HCT116 (cell line): ENCODE measurements at regions not wholly inside any gene's neighbourhood (a gene's known extent, or its start where the extent isn't known, plus 50 kb on each side); places are given as distances from the start of the nearest gene placed in this dataset.

Source experiments
- ATAC-seq: fragments of 200-7000 bp; cut with Tn5 transposase; 2 replicates; pipeline ENCODE4 v1.9.1; 2020; ENCODE audit warnings: mild to moderate bottlenecking, moderate library complexity
- BruUV-seq: library from RNA; stranded (reverse); fragments of 400-500 nt; replicated peaks from 2 replicates; lab custom pipeline; 2021; lab: Mats Ljungman, UMichigan
- CTCF ChIA-PET: fragments of 300-600 bp; sonication (Branson Sonifier 250); formaldehyde crosslinking; loops from one replicate; lab custom pipeline; 2021; ENCODE audit warnings: antibody characterized with exemption; lab: Charles Lee
- POLR2A ChIA-PET: fragments of 300-600, 350-600 bp; sonication (Branson Sonifier 250); formaldehyde crosslinking; loops from one replicate; lab custom pipeline; 2021; ENCODE audit warnings: antibody characterized with exemption; lab: Charles Lee
- RAD21 ChIA-PET, 2 experiments: fragments of 300-600 bp; sonication (Branson Sonifier 250); formaldehyde crosslinking; loops; one replicate each; lab custom pipeline; 2023; ENCODE audit warnings: low total read pairs in 2 of 2; ENCODE audit not compliant: uncharacterized antibody in 2 of 2, unreplicated experiment in 2 of 2, low non-redundant PET in 1 of 2; lab: Charles Lee
- DNase-seq: peaks from one replicate; pipeline ENCODE4 v3.0.0-alpha.2; 2010; ENCODE audit warnings: low read depth, low spot score
- H2AFZ ChIP-seq: fragments of 200-600 bp; shearing (Covaris generic), sonication (generic); 2 replicates; pipeline ENCODE4 v1.6.1; 2017; ENCODE audit warnings: low read depth, mixed run types, mixed read lengths, antibody characterized with exemption, low read length; ENCODE audit not compliant: poor library complexity, severe bottlenecking
- H3K27ac ChIP-seq: 2 replicates; pipeline ENCODE4 v1.5.1; 2012; ENCODE audit warnings: low read depth, low read length
- H3K27me3 ChIP-seq: fragments of 200-600 bp; sonication (generic); 2 replicates; pipeline ENCODE4 v1.6.1; 2016; ENCODE audit warnings: mixed run types, low read length, mixed read lengths; ENCODE audit not compliant: insufficient read depth
- H3K36me3 ChIP-seq, 2 experiments: fragments of 200-500 bp in 1 of 2; fragments of 200-600 bp in 1 of 2; sonication (Bioruptor generic) in 1 of 2; sonication (generic) in 1 of 2; 2 replicates each; pipeline versions ENCODE4 v1.5.1 to v1.6.1; 2014 to 2016; ENCODE audit warnings: low read length in 2 of 2, inconsistent platforms in 1 of 2, mixed read lengths in 1 of 2, mixed run types in 1 of 2; ENCODE audit not compliant: insufficient read depth in 2 of 2, control insufficient read depth in 1 of 2
- H3K4me1 ChIP-seq, 2 experiments: fragments of 200-600 bp in 1 of 2; sonication (generic) in 1 of 2; 2 replicates each; pipeline versions ENCODE4 v1.5.1 to v1.6.1; 2012 to 2017; ENCODE audit warnings: low read length in 2 of 2, inconsistent platforms in 1 of 2, mild to moderate bottlenecking in 1 of 2, mixed read lengths in 1 of 2, mixed run types in 1 of 2, moderate library complexity in 1 of 2; ENCODE audit not compliant: insufficient read depth in 2 of 2, control insufficient read depth in 1 of 2
- H3K4me2 ChIP-seq: fragments of 200-600 bp; sonication (generic); 2 replicates; pipeline ENCODE4 v1.6.1; 2017; ENCODE audit warnings: mixed run types, low read length, mixed read lengths
- H3K4me3 ChIP-seq, 2 experiments: fragments of 200-600 bp in 1 of 2; sonication (generic) in 1 of 2; replicated peaks in 1 of 2; 2 replicates each; pipeline ENCODE4 v1.5.1; 2011 to 2016; ENCODE audit warnings: low read length in 2 of 2, control low read depth in 1 of 2, low read depth in 1 of 2, mild to moderate bottlenecking in 1 of 2, mixed read lengths in 1 of 2, mixed run types in 1 of 2
- H3K79me2 ChIP-seq: fragments of 200-600 bp; sonication (generic); 2 replicates; pipeline ENCODE4 v1.6.1; 2017; ENCODE audit warnings: mild to moderate bottlenecking, mixed run types, low read length, moderate library complexity, mixed read lengths; ENCODE audit not compliant: insufficient read depth
- H3K9ac ChIP-seq: fragments of 200-600 bp; sonication (generic); 2 replicates; pipeline ENCODE4 v1.6.1; 2016; ENCODE audit warnings: low read length, mixed read lengths
- H3K9me2 ChIP-seq: fragments of 200-600 bp; sonication (generic), shearing (Covaris generic); 2 replicates; pipeline ENCODE4 v1.6.1; 2017; ENCODE audit warnings: mixed run types, mild to moderate bottlenecking, moderate library complexity; ENCODE audit not compliant: insufficient read depth
- H3K9me3 ChIP-seq, 2 experiments: fragments of 200-500 bp in 1 of 2; fragments of 200-600 bp in 1 of 2; sonication (Bioruptor generic) in 1 of 2; sonication (generic) in 1 of 2; 2 replicates each; pipeline ENCODE4 v1.6.1; 2014 to 2017; ENCODE audit warnings: low read length in 2 of 2, mixed read lengths in 2 of 2, inconsistent platforms in 1 of 2, low read depth in 1 of 2, mild to moderate bottlenecking in 1 of 2, mixed run types in 1 of 2, moderate library complexity in 1 of 2; ENCODE audit not compliant: control insufficient read depth in 1 of 2, insufficient read depth in 1 of 2
- H4K20me1 ChIP-seq: fragments of 200-600 bp; sonication (generic), shearing (Covaris generic); 2 replicates; pipeline ENCODE4 v1.6.1; 2017; ENCODE audit warnings: mixed run types, mild to moderate bottlenecking, moderate library complexity; ENCODE audit not compliant: insufficient read depth
- CBX3 ChIP-seq: IDR thresholded peaks from 2 replicates; pipeline ENCODE4 v1.6.1; 2012; ENCODE audit warnings: low read depth
- CEBPB ChIP-seq: IDR thresholded peaks from 2 replicates; pipeline ENCODE4 v1.6.1; 2012; ENCODE audit warnings: low read depth
- EGR1 ChIP-seq: IDR thresholded peaks from 2 replicates; pipeline ENCODE4 v1.6.1; 2012; ENCODE audit warnings: low read depth
- ELF1 ChIP-seq: IDR thresholded peaks from 2 replicates; pipeline ENCODE4 v1.6.1; 2012; ENCODE audit warnings: low read depth, borderline replicate concordance
- EZH2 ChIP-seq: fragments of 200-600 bp; sonication (generic); IDR thresholded peaks from 2 replicates; pipeline ENCODE4 v1.6.1; 2017; ENCODE audit warnings: antibody characterized with exemption, mixed run types
- EZH2phosphoT487 ChIP-seq: fragments of 200-600 bp; IDR thresholded peaks from 2 replicates; pipeline ENCODE4 v1.6.1; 2018; ENCODE audit warnings: antibody characterized with exemption, borderline replicate concordance
- FOSL1 ChIP-seq: IDR thresholded peaks from 2 replicates; pipeline ENCODE4 v1.6.1; 2012; ENCODE audit warnings: low read depth
- JUND ChIP-seq: IDR thresholded peaks from 2 replicates; pipeline ENCODE4 v1.6.1; 2012
- POLR2A ChIP-seq: IDR thresholded peaks from 2 replicates; pipeline ENCODE4 v1.7.0; 2011; ENCODE audit warnings: borderline replicate concordance; ENCODE audit not compliant: insufficient read depth, insufficient read length; ENCODE audit errors: extremely low read depth
- POLR2AphosphoS5 ChIP-seq: IDR thresholded peaks from 2 replicates; pipeline ENCODE4 v1.6.1; 2011; ENCODE audit warnings: mild to moderate bottlenecking, low read depth, low read length, moderate library complexity
- SRF ChIP-seq: IDR thresholded peaks from 2 replicates; pipeline ENCODE4 v1.6.1; 2012; ENCODE audit warnings: low read depth
- ZFX ChIP-seq: fragments of 450-650 bp; IDR thresholded peaks from 2 replicates; pipeline ENCODE4 v1.6.1; 2017
- ZNF274 ChIP-seq: fragments of 200-500 bp; sonication (Bioruptor generic); IDR thresholded peaks from 2 replicates; pipeline ENCODE4 v1.6.1; 2014; ENCODE audit warnings: mild to moderate bottlenecking, low read depth, low read length, inconsistent platforms
- intact Hi-C: fragments of 100-400 bp; cut with micrococcal nuclease; formaldehyde crosslinking; loops from 2 replicates; pipeline ENCODE4 v1.10.0; 2022
- TF ChIP-seq, protein P1 (sequence below), 3 experiments: fragments of 200-600 bp in 1 of 3; sonication (generic) in 1 of 3; IDR thresholded peaks in 2 of 3; conservative IDR thresholded peaks in 1 of 3; 2 replicates each; pipeline ENCODE4 v1.5.1; 2012 to 2017; ENCODE audit warnings: low read depth in 2 of 3, low read length in 2 of 3, antibody characterized with exemption in 1 of 3, borderline replicate concordance in 1 of 3, control low read depth in 1 of 3, mild to moderate bottlenecking in 1 of 3, mixed read lengths in 1 of 3, mixed run types in 1 of 3, moderate library complexity in 1 of 3; ENCODE audit not compliant: insufficient read depth in 1 of 3
- TF ChIP-seq, protein P2 (sequence below): IDR thresholded peaks from 2 replicates; pipeline ENCODE4 v1.6.1; 2011; ENCODE audit warnings: mild to moderate bottlenecking, low read length, moderate library complexity; ENCODE audit not compliant: insufficient replicate concordance; ENCODE audit errors: extremely low read depth
- TF ChIP-seq, protein P3 (sequence below): IDR thresholded peaks from 2 replicates; pipeline ENCODE4 v1.6.1; 2012

DNA sequence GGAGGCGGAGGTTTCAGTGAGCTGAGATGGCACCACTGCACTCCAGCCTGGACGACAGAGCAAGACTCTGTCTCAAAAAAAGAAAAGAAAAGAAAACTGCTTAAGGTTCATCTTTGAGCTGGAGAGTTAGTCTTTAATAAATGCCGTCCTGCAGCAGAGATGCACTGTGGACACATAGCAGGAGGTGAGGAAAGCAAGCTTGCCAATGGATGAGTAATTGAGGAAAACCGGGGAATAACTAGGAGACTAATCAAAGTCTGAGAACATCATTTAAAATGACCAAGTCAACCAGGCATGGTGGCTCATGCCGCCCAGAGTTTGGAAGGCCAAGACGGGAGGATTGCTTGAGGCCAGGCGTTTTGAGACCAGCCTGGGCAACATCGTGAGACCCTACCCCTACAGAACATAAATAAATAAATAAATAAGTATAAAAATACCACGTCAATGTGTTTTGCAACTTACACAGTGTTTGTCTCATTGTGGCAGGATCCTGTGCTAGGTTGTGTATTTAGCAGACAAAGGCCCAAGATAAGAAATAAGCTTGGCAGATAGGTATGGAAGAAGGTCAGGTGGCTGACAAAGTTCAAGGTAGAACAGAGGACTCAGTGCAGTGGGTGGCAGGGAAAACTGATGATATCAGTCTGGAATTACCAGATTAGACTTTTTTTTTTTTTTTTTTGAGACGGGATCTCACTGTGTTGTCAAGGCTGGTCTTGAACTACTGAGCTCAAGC, 115.7 kb upstream of the KMT2C start (continued):
- no peak for TF ChIP-seq EGR1
- TF ChIP-seq POLR2A, result no peak
- no peak for TF ChIP-seq CBX3
- TF ChIP-seq, protein P1, sequence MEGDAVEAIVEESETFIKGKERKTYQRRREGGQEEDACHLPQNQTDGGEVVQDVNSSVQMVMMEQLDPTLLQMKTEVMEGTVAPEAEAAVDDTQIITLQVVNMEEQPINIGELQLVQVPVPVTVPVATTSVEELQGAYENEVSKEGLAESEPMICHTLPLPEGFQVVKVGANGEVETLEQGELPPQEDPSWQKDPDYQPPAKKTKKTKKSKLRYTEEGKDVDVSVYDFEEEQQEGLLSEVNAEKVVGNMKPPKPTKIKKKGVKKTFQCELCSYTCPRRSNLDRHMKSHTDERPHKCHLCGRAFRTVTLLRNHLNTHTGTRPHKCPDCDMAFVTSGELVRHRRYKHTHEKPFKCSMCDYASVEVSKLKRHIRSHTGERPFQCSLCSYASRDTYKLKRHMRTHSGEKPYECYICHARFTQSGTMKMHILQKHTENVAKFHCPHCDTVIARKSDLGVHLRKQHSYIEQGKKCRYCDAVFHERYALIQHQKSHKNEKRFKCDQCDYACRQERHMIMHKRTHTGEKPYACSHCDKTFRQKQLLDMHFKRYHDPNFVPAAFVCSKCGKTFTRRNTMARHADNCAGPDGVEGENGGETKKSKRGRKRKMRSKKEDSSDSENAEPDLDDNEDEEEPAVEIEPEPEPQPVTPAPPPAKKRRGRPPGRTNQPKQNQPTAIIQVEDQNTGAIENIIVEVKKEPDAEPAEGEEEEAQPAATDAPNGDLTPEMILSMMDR (IDR thresholded peaks at IDR 0.05 in 2 of 3, conservative IDR thresholded peaks at IDR 0.05 in 1 of 3; ENCODE audit: borderline replicate concordance in 1 of 3, insufficient read depth in 1 of 3, low read depth in 2 of 3, low read length in 2 of 3), result no peak
- TF ChIP-seq EZH2, result no peak

DNA sequence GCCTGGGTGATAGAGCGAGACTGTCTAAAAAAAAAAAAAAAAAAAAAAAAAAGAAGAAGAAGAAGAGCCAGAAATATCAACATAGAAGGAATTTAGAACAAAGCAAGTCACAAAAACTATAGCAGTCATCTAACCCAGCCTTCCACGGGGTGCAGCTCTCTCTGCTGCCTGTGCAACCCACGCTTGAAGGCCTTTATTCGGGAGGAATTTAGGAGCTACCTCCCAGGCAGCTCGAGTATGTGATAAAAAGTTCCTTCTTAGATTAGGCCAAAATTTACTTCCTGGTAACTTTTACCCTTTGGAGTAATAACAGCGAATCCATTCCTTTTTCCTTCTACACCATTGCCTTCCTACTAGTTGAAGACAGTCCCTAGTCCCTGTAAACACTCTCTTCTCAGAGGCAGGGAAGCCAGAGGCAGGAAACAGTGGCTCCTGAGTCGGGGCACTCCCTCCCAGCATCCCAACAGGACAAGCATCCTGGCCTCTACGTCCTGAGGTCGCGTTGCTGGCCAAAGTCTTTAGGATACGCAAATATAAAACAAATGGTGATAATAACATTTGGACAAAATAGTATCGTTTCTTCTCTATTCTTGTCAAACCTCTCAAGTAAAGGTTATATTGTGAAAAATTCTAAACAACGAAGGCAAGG, 109.3 kb upstream of the KMT2C start:
- H3K4me2 ChIP-seq, result no peak overlapping the region
- ChIA-PET POLR2A (no interaction called here), RAD21 (no interaction called here), CTCF (no interaction called here)
- no peaks in the 10 kb centered on the region for H3K79me2 ChIP-seq
- ATAC-seq, result no peak
- no peak overlapping the region for H3K9ac ChIP-seq
- H3K4me1 ChIP-seq, result no peaks in the 10 kb centered on the region
- no peaks in the 10 kb centered on the region for H3K9me2 ChIP-seq
- no peaks in the 10 kb centered on the region for H3K27me3 ChIP-seq
- H4K20me1 ChIP-seq, result no peaks in the 10 kb centered on the region
- H3K4me3 ChIP-seq, result no peak overlapping the region
- DNase-seq, result no peak
- no peak overlapping the region for H3K27ac ChIP-seq
- H3K9me3 ChIP-seq, result no peaks in the 10 kb centered on the region
- intact Hi-C loops, result no loop called here
- no peaks in the 10 kb centered on the region for H3K36me3 ChIP-seq
- H2AFZ ChIP-seq, result no peak overlapping the region
- BruUV-seq, result no TSS peak
- TF ChIP-seq SRF (no peak), ZNF274 (no peak), POLR2AphosphoS5 (no peak), ZFX (no peak), POLR2A (no peak), EZH2phosphoT487 (no peak), JUND (no peak), FOSL1 (no peak), CBX3 (no peak), EGR1 (no peak), ELF1 (no peak), CEBPB (no peak)
- TF ChIP-seq, protein P2, sequence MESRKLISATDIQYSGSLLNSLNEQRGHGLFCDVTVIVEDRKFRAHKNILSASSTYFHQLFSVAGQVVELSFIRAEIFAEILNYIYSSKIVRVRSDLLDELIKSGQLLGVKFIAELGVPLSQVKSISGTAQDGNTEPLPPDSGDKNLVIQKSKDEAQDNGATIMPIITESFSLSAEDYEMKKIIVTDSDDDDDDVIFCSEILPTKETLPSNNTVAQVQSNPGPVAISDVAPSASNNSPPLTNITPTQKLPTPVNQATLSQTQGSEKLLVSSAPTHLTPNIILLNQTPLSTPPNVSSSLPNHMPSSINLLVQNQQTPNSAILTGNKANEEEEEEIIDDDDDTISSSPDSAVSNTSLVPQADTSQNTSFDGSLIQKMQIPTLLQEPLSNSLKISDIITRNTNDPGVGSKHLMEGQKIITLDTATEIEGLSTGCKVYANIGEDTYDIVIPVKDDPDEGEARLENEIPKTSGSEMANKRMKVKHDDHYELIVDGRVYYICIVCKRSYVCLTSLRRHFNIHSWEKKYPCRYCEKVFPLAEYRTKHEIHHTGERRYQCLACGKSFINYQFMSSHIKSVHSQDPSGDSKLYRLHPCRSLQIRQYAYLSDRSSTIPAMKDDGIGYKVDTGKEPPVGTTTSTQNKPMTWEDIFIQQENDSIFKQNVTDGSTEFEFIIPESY, result no peak
- TF ChIP-seq, protein P3, sequence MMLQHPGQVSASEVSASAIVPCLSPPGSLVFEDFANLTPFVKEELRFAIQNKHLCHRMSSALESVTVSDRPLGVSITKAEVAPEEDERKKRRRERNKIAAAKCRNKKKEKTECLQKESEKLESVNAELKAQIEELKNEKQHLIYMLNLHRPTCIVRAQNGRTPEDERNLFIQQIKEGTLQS, result no peak
